T-helper 1 cell treated with Interleukin-12 subunit alpha and Interleukin-12 subunit beta and Interleukin-4 antibody, amounts not matched to agents 30 ng/mL and 1 ng/mL, for 36 hours (primary cell): ENCODE measurements at regions not wholly inside any gene's neighbourhood (a gene's known extent, or its start where the extent isn't known, plus 50 kb on each side); places are given as distances from the start of the nearest gene placed in this dataset.

ENCODE experiments used
- intact Hi-C: fragments of 100-400 bp; cut with micrococcal nuclease; formaldehyde crosslinking; loops from one replicate; pipeline ENCODE4 v1.15.1; 2024

GRCh38 chr16:8519179-8519578, 71.1 kb downstream of the TMEM114 start:
- intact Hi-C loops = no loop called here

DNA sequence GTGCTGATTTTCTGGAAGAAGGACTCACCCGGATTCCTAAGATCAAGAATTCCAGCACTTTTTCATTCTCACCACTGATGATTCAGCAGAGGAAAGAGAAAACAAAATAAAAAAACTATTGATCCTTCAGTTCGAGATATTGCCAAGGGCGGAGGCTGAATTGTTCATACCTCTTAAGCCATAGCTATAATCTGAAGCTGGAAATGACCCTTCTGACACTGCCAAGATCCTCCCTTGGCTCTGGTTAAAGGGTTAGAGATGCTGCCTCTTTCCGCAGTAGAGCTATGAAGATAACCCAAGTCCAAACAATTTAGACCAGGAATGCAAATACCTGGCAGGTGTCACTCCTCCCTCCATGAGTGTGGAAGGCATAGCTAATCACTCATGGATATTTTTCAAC, 73.0 kb downstream of the TMEM114 start:
- intact Hi-C loops = no loop called here

GRCh38 chr16:8516471-8516870, 73.8 kb downstream of the TMEM114 start:
- intact Hi-C loops = no loop called here

GRCh38 chr16:8512941-8513624, 77.2 kb downstream of the TMEM114 start:
- intact Hi-C loops = no loop called here

- intact Hi-C loops = no loop called here
Observed at GRCh38 chr16:8511464-8511863, 78.8 kb downstream of the TMEM114 start.

DNA sequence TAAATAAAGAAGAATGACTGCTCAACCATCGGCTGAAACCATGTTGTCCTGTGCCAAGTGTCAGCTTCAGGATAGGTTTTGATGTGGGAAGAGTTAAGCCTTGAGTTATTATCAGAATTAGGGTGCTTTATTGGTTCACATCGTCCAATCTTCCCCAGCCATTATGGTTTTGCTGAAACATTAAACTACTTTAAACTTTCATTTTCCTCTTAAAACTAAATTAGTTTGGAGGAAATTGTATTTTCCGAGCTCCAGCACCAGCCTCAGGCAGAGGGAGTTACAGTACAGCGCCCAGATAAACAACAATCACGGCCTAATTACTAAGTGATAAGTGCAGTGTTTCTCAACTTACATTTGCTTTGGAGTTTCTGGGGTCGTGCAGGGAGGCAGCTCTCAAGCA, 80.2 kb downstream of the TMEM114 start:
- intact Hi-C loops = no loop called here

GRCh38 chr16:8505327-8505991, 84.9 kb downstream of the TMEM114 start:
- intact Hi-C loops = no loop called here

DNA sequence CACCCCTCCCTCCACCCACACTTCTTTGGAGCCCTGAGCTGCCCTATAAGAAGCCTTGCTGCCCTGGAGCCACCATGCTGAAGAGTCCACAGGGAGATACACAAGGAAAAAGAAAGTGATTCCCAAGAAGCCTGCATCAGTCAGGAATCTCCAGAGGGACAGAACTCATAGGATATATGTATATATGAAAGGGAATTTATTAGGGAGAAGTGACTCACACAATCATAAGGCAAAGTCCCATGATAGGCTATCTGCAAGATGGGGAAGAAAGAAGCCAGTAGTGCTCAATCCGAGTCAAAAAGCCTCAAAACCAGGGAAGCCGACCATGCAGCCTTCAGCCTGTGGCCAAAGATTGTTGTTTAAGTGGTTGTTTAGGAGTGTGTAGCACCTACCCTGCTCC, 87.9 kb downstream of the TMEM114 start:
- intact Hi-C loops = no loop called here

DNA sequence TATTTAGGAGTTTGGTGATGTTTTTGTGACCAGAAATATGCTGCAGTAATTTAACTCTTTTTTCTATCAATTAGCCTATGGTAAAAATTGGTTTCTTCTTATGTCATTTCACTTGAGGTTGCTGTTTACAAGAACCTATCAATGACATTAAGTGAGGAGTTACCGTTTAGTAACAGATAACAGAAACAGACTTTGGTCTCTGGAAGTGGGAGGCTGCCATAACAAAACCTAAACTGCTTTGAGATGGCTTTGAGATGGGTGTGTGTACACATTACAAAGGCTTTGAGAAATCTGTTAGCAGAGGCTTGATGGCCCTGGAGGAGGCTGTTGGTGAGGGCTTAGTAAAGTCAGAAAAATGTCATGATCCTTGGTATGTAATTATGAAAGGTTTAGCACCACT, 90.0 kb downstream of the TMEM114 start:
- intact Hi-C loops = no loop called here

GRCh38 chr16:8496364-8496763, 93.9 kb downstream of the TMEM114 start:
- intact Hi-C loops = no loop called here

- intact Hi-C loops = no loop called here
Observed at GRCh38 chr16:8493972-8494371, 96.3 kb downstream of the TMEM114 start.

GRCh38 chr16:8492690-8493089, 97.6 kb downstream of the TMEM114 start:
- intact Hi-C loops = no loop called here

- intact Hi-C loops = no loop called here
Observed at GRCh38 chr16:8489580-8489979, 100.7 kb downstream of the TMEM114 start.

GRCh38 chr16:8486985-8487384, 103.3 kb downstream of the TMEM114 start:
- intact Hi-C loops = no loop called here

GRCh38 chr16:8483396-8483795, 106.9 kb downstream of the TMEM114 start:
- intact Hi-C loops = no loop called here

- intact Hi-C loops = no loop called here
Observed at GRCh38 chr16:8481810-8482209, 108.5 kb downstream of the TMEM114 start.

- intact Hi-C loops = no loop called here
Observed at GRCh38 chr16:8476824-8477223, 113.5 kb downstream of the TMEM114 start.

GRCh38 chr16:8474587-8474986, 115.7 kb downstream of the TMEM114 start:
- intact Hi-C loops = no loop called here

DNA sequence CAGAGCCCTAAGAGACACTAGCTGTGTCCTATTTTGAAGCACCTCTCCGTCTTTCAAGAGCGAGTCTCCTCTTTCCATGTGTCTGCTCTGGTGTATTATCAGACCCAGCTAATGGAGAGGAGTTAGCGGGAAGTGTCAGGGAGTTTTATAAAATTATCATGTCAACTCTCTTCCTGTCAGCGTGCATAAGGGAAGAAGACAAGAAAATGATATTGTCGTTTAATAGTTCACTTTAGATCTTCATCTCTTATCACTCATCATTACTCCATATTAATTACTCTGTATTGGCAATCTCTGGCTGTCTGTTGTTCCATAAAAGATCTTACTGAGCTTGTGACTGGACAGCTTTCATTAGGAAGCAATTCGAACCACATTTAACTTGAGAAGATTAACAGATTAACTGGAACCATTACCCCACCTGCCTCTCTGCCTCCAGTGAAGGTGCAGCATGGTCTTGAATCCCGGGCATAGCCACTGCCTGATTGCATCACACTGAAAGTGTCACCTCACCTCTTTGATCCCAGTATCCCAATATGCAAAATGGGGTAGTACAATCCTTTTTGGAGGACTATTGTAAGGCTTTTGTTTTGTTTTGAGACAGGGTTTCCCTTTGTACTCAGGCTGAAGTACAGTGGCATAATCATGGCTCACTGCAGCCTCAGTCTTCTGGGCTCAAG, 121.1 kb downstream of the TMEM114 start:
- intact Hi-C loops = no loop called here

- intact Hi-C loops = no loop called here
Observed at GRCh38 chr16:8464979-8465378, 125.3 kb downstream of the TMEM114 start.

DNA sequence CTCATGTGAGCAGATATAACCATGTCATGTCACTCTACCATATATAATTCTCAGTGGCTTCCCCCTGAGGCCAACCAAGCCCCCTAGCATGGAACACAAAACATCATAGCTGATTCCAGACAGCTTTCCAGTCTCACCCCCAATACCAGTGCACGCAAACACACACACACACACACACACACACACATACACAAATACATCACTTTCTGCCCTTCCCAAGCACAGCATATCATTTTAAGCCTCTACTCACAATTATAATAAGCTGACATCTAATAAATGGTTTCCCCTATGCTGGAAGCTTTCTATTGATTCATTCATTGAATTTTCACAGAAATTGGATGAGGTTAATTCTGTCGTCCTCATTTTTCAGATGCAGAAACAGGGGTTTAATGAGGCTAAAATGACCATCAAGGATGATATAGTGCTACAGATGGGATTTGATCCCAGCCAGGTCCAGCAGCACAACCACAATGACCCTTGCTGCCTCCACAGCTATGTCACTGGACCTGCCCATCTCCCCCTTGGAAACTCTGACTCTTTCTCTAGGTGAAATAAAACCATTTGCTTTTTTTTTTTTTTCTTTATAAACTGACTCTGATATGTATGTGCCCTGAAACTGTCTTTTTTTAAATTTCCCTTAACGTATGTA, 131.1 kb downstream of the TMEM114 start:
- intact Hi-C loops = no loop called here

GRCh38 chr16:8458481-8459046, 131.7 kb downstream of the TMEM114 start:
- intact Hi-C loops = no loop called here
